ENCODE measurements at regions not wholly inside any gene's neighbourhood (a gene's known extent, or its start where the extent isn't known, plus 50 kb on each side); places are given as distances from the start of the nearest gene placed in this dataset.

DNA sequence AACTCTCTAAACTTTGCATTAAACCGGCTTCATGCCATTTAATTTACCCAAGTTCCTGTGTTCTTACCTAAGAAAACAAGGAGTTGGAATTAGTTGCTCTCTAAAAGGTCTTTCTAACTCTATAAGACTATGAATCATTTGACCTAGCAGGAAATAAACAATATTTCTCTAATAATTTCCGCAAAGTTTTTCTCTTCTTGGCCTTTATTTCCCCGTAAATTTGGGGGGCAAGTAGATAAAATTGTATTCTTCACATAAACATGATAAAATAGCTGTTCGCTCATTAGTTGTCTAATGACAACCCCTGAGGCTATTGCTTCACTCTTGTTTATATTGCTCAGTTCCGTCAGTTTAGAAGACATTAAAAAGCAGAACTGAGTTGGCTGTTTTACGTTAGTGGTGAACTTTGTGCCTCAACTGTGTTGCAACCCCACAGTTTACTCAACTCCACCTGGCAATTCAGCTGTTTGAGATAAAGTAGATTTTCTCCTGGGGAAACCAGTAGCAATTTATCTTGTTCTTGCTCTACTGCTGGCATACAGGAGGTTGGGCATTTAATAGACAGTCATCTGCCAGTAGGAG is 74.7 kb downstream of the BTG1 start:
- TF ChIP-seq, protein P1, sequence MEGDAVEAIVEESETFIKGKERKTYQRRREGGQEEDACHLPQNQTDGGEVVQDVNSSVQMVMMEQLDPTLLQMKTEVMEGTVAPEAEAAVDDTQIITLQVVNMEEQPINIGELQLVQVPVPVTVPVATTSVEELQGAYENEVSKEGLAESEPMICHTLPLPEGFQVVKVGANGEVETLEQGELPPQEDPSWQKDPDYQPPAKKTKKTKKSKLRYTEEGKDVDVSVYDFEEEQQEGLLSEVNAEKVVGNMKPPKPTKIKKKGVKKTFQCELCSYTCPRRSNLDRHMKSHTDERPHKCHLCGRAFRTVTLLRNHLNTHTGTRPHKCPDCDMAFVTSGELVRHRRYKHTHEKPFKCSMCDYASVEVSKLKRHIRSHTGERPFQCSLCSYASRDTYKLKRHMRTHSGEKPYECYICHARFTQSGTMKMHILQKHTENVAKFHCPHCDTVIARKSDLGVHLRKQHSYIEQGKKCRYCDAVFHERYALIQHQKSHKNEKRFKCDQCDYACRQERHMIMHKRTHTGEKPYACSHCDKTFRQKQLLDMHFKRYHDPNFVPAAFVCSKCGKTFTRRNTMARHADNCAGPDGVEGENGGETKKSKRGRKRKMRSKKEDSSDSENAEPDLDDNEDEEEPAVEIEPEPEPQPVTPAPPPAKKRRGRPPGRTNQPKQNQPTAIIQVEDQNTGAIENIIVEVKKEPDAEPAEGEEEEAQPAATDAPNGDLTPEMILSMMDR (IDR thresholded peaks at IDR 0.05; ENCODE audit: insufficient read depth, low read length), result no peak
- TF ChIP-seq POLR2AphosphoS5 (IDR thresholded peaks at IDR 0.05; ENCODE audit: low read depth), result peak; percentile 98
- 0 out of 2 replicates have a peak, but pooled peaks have one; percentile 24 for TF ChIP-seq GABPA (IDR thresholded peaks at IDR 0.05; ENCODE audit: low read depth)
